Ureter (tissue), 1 donor: ENCODE measurements at regions not wholly inside any gene's neighbourhood (a gene's known extent, or its start where the extent isn't known, plus 50 kb on each side); places are given as distances from the start of the nearest gene placed in this dataset.

Source experiments
- DNase-seq: peaks from one replicate; pipeline ENCODE4 v3.0.0-alpha.2; 2020; ENCODE audit warnings: low spot score
- donor health status: DM: yes; HTN: yes; CAD: no.

GRCh38 chr4:177692907-177693306 lies 250.7 kb upstream of the AGA start:
- no peak for DNase-seq

GRCh38 chr4:177696438-177696966 lies 254.3 kb upstream of the AGA start:
- no peak for DNase-seq

GRCh38 chr4:177699365-177700213 lies 257.4 kb upstream of the AGA start:
- no peak for DNase-seq

DNA sequence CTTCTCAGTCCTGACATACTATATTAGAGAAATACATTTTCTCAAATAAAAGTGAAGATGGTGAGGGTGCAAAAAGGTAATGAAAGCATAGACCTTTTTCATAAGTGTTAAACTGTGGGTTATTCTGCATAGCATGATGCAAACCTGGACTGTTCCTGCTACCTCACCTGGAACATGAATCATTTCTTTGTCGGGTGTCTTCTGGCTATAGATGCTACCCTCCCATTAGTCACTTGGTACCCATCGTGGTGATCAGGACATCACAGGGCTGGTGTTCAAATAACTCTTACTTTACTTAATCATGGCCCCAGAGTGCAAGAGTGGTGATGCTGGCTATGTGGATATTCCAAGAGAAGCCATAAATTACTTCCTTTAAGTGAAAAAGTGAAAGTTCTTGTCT lies 264.7 kb upstream of the AGA start:
- DNase-seq, result no peak

DNA sequence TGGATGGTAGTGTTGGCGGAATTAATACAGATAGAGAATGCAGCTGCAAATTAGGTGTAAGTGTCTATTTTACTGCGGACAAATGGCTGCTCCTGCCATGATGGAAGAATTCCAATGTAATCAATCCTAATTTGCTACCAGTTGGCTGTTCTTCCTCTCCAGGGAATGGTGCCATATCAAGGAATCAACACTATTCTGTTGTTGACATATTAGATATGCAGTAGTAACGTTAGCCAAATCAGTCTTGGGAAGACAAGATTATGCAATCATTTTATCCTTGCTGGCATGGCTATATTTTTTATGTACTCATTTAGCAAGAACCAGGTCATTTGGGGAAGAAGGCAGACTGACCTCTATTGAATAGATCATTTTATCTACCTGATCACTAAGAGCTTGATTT lies 271.2 kb upstream of the AGA start:
- DNase-seq, result no peak

DNA sequence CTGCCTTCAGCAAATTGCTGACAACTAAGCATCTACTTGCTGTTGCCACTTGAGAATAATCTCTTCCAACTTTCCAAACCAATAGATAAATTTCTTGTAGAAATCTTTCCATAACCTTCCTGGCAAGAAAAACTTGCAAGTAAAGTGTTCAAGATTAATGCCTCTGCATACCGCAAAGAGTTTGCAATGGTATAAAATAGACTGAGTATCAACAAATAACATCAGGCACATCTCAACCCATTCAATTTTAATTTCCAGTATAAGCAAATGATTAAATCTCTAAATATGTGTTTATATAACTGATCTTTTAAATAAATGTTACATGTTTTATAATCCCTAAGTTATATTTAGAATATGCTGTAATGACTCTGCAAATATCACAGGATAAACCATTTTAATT lies 275.2 kb upstream of the AGA start:
- DNase-seq, result no peak

- no peak for DNase-seq
Observed at GRCh38 chr4:177718514-177718913, 276.3 kb upstream of the AGA start.

DNA sequence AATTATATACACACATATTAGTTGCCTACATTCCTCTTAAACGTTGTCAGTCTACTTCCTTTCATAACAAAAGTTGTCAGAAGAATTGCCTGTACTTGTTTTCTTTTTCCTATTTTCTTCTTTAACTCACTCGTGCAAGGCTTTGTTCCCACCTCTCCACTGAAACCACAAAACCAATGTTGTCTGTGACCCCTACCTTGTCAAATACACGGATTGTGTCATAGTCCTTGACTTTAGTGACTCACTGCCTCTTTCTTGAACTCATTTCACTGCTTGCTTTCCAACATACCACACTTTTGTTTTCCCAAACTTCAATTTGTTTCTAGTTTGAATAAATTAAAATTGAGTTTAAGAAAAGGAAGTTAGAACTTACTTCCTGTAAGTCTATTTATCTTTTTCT lies 283.9 kb upstream of the AGA start:
- no peak for DNase-seq

GRCh38 chr4:177728361-177729152 lies 286.3 kb upstream of the AGA start:
- peak; percentile 54 for DNase-seq

DNA sequence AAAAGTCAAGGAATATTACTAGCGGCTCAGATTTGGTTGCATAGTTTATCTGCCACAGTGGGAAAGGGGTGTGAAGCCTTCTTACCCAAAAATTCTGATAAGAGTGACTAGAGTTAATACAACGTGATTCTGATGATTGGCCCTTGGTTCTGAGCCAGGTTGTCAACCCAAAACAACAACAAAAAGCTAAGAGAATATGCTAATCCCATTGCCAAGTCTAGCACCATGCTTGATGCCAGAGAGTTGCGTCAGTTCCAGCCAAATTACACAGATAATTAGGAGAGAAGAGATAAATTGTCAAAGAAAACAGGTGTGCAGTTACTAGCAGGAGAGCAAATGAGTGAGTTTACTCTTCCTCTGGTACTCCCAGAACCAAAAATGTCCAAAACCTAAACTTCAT lies 287.4 kb upstream of the AGA start:
- DNase-seq, result no peak

DNA sequence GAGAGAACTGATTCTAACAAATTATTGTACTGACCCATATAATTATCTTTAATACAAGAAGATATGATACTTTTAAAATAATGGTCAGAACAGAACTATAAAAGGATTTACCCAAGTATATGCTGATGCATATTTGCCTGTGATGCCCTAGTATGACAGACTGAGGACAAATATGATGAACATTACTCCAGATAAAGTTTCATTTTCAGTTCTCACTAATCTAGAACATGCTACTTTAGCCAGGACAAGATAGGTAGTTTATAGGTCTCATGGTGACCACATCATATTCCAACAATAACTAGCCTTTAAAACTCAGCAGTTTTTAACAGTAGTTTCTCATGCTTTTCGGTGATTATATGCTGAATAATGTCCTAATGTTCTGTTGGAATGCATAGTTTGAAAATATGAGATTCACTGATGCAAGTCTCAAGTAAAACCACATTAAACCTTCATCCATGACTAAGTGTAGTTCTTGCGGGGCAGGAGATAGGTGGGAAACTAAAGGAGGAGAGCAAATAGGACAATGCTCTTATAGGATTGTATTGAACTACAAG lies 295.2 kb upstream of the AGA start:
- no peak for DNase-seq

DNA sequence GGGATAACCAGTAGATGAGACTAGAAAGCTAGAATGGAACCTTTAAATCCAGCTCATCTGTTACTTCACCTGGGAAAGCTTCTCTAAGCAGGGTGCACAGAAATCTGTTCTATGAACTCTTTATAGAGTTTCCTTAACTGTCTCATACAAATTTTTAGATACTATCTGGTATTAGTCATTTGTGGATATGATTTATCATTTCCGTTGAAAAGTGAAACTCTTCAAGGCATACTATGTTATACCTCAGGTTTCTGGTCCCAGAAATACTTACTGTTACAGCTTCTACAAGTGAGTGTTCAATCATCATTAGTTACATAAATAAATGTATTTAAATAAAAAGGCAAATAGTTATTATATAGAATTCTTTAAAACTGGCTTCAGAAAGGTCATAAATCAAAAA lies 298.3 kb upstream of the AGA start:
- DNase-seq, result no peak

DNA sequence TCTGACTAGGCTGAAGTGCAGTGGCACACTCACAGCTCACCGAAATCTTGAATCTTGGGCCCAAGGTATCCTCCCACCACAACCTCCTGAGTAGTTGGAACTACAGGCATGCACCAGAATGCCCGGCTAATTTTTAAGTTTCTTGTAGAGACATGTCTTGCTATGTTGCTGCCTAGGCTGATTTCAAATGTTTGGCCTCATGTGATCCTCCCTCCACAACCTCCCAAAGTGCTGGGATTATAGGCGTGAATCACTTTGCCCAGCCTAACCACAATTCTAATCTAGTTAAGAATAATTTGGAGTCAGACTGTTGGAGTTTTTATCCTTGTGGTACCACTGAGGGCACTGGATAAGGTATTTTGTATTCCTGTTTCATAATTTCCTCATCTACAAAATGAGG lies 317.5 kb upstream of the AGA start:
- no peak for DNase-seq

DNA sequence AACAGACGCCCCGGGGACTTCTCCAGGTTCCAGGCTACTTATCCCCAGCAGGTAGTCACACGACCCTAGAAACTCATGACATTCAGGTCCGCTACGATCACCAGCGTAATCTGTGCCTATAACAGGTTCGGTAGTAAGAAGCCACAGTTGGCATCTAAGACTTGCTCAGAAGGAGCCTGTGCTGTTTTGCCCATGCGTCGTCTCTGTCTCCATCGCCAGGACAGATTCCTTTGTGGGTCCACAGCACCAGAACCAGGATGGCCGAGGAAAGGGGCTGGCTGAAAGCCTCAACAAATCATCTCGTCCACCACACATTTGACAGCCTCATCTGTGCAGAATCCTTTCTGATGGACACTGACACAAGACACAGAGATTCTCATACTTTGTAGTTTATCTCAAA lies 319.5 kb upstream of the AGA start:
- DNase-seq, result no peak

DNA sequence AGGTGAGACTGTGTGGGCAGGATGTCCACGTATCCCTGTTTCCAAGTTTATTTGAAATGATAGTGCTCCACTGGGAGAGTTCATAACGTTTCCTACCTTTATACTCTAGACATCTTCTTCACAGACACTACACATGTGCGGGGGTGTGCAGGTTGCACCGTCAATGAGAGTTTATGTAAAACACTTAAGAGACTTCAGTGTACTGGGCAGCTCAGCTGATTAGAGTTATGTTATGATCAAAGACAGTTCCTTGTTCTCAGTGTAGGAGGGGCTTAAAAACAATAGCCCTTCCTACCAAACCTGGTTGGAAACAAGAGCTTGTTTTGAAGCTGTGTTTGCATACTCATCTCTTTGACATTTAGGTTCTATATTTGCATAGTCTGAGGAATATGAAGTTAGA lies 326.9 kb upstream of the AGA start:
- no peak for DNase-seq

DNA sequence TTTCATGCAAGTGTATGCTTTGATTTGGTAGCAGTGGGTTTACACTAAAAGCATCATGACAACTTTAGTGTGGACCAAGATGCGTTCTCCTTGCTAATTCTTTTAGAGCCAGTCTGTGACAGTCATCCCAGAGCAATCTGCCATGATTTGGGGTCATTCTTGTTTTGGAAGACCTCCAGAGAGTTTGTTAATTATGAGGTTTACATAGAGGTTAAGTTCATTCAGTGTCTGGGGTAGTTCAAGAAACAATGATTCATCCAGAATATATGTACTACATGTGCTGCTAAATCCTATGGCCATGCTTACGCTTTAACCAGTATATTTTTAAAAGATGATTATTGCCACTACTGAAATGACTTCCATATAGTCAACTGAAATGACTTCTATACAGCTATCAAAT lies 328.5 kb upstream of the AGA start:
- no peak for DNase-seq

DNA sequence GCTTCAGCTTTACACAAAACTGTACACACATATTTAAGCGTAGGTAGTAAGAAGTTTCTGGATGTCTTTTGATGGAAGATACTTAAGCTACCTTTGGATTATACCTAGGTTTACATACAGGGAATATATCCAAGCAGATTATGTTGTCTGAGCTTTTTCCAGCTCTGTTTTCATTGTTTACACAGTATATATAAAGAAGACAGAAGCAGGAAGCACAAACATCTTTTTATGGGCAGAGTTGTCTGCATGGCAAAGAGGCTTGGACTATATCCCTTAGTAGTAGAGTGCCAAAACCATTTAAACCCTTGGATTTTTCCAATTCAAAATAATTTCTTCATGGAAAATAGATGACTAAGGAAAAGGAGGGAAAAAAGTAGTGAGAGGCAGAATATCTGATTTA lies 329.4 kb upstream of the AGA start:
- DNase-seq, result no peak

DNA sequence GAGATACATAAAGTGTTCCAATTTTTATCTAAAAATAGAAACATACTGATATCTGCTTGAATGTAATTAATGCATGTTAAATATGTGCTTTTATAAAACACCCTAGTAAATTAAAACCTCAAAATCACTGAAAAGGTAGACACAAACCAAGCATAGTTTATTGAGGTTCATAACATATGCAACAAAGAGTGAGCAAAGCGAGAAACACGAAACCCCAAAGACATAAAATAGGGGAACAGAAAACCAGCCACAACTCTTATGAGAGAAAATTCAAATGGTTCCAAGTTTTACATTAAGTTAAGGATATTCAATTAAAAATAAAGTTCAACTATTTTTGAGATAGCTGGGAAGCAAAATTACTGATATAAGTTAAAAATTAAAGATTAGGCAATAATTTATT lies 336.4 kb upstream of the AGA start:
- DNase-seq, result no peak

GRCh38 chr4:177785000-177785399 lies 342.8 kb upstream of the AGA start:
- DNase-seq, result no peak

DNA sequence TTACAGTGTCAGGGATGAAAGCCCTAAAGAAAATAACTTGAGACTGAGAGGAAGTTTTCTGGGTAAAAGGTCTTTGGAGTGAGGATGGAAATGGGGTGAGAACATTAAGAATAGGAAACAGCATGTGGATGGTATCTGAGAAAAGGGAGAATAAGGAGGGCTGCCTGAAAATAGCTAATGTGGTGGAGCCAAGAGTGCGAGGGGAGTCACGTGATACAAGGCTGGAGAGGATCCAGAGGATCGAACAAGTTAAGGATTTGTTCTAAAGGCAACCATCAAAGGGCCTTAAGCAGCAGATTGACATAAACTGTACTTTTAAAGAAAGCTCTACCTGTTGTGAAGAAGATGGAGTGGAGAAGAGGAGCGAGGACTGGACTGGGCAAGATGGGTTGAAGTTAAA lies 347.4 kb upstream of the AGA start:
- no peak for DNase-seq

DNA sequence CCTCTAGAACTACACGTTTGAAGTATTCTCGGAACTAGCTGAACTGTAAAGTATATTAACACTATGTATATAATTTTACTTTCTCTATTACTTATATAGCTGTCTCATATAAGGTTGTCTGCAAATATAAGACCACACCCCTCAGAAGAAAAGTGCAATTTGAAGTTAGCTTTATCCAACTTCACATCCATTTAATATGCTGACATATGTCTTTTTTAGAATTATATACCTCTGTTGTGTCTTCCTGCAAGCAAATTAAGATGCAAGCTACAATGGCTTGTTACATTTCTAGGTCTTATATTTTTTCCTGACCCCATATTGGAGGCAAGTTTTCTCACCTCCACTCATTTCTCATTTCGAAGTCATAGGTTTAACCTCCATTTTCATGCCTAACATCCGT lies 349.0 kb upstream of the AGA start:
- DNase-seq, result no peak

GRCh38 chr4:177796841-177797240 lies 354.6 kb upstream of the AGA start:
- DNase-seq, result no peak

DNA sequence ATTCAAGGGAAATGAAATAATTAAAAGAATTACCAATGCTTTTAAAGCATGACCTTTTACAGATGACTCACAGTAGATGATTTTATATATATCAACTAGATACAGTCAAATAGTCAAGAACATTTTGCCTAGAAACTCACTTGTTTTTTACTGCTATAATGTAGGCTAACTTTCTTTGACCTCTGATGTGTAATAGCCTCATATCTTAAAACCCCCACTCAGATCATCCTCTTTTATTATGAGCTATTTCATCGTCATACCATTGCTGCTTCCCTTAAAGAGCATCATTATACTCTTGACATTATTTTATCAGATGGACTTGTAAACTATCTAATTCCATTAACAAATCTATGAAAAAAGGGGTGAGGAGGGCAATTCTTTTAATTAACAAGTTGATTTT lies 355.9 kb upstream of the AGA start:
- DNase-seq, result no peak
